GM18499 (cell line): ENCODE measurements at regions not wholly inside any gene's neighbourhood (a gene's known extent, or its start where the extent isn't known, plus 50 kb on each side); places are given as distances from the start of the nearest gene placed in this dataset.
"Not testable (repeated sequence)": the region's sequence is repeated elsewhere in the genome, so short reads cannot be mapped to it uniquely, and the experiment has no call there.

ENCODE experiments used
- ATAC-seq: cut with Tn5 transposase; IDR thresholded peaks from one replicate; pipeline ENCODE4 v1.9.1; 2021; ENCODE audit warnings: moderate number of reproducible peaks; ENCODE audit not compliant: insufficient read depth, unreplicated experiment

DNA sequence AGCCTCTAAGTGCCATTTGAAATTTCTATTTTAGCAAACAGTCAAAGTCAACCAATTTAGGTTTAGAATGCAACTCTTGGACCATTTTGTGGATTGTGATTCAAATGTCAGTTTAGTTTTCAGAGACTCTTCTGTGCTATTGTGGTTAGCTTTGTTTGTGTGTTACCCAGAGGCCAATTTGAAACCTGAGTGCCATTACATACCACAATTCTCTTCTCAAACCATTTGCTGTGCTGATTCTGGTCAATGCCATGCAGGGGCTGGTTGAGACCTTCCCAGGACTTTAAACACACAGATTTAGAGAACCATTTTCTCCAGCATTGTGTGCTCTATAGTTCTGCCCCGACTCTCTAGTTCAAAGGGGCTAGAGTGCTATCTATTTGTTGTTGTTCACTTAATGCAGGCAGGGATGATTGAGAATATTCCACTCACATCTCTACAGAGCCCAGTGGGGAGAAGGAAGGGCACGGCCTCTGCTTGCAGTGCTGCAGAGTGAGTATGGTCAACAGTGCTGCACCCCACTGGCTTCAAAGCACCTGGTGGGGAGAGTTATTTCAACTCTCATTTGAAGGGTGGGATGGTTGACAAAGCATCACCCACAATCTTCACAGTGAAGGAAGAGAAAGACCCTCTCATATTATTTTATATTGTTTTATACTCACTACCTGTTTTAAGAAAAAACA lies 738.2 kb downstream of the COL12A1 start:
- ATAC-seq: no peak

DNA sequence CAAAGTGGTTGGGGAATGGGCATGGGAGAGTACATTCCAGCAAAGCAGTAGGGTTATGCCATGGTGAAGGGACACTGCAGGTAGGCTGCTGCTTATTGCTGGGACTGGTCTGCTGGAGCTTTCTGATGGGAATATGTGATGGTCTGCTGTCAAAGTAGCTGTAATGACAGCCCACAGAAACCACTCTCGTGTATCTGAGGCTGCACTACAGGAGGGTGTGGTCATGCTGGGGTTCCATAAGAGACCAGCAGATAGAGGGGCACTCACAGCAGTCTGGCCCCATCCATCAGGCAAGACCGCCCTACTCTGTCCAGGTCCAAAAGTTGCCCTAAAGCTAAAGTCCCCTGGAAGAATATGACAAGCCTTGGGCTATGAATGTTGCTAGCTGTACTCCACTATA lies 739.3 kb downstream of the COL12A1 start:
- ATAC-seq: no peak

DNA sequence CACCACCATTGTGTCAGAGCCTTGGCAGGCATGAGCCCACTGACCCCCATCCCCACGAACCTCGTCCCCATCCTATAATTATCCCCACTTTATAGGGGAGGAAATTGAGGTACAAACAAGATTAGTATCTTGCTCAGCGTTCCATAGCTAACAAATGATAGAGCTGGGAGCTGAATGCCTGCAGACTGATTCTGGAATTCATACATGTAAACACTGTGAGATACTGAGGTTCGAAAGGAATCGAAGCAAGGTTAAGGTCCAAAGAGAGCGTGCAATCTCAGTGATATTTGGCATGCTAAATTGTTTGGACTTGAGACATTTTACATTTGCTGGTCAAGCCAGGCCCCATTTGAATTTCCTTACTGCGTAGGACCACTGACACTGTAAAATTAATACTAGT lies 746.6 kb downstream of the COL12A1 start:
- ATAC-seq: no peak

DNA sequence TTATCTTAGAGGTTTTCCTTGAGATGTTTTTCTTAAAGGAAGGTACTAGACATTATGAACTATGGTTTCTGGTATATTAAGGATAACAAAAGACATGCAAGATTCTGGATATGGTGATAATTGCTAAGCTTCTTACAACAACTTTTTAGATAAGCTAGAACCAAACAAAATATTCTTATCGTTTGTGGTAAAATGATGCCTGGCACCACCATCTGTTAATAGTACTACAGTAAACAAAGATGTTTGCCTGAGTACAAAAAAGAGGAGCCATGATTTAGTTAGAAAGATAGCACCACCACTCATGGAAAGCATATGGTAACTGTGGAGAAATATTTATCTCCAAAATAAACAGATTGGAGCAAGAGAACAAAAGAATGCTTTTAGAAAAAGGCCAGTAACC lies 747.3 kb downstream of the COL12A1 start:
- no peak for ATAC-seq

DNA sequence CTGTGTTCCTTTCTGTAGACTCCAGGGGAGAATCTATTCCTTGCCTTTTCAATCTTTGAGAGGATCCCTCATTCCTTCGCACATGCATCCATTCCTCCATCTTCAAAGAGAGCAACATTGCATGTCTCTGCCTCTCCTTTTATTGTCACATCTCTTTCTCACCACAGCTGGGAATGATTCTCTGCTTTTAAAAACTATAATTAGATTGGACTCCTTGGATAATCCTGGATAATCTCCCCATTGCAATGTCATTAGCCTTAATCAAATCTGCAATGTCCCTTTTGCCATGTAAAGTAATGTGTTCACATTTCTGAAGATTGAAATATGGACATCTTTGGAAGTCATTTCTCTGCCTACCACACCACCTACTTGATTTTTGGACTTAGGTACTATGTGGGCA lies 750.1 kb downstream of the COL12A1 start:
- ATAC-seq: no peak

DNA sequence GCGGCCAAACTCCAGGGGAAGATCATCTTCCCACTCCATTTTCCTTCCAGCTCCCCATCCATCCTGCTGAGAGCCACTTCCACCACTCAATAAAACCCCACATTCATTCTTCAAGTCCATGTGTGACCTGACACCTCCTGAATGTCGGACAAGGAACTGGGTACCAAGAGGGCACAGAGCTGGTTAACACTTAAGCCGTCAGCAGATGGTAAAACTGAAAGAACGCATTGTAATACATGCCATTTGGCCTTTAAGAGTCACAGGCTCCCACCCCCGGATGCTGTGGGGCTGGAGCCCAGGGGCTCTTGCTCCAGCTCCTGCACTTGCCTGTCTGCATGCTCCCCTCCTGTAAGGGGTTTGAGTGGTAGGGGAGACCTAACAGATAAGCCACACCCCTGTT lies 753.9 kb downstream of the COL12A1 start:
- no peak for ATAC-seq

DNA sequence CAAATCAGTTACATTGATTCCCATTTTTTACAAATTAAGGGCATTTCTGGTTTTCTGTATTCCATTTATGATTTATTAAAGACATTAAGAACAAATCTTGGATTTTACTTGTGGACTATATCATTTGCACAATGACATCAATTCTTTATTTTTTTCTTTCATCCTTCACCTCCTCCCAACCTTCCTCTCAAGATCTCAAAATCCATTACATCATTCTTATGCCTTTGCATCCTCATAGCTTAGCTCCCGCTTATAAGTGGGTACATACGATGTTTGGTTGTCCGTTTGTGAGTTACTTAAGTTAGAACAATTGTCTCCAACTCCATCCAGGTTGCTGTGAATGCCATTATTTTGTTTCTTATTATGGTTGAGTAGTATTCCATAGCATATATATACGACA lies 752.8 kb downstream of the CD109 start:
- no peak for ATAC-seq

DNA sequence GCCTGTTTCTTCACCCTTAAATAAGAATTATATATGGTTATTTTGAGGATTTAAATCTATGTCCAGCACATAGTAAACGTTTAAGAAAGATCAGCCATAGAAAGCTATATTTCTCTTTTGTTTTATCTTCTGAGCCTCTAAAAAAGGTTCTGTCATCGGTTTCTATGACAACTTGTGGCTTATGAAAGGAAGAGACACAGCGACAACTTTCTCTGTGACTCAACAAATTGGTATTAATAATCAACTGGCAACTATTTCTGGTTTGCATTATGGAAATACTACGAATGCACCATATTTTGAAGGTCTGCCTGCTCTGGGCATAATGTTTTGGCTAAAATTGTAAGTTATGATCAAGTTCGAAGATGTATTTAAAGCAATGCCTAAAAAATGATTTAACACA lies 751.0 kb downstream of the CD109 start:
- ATAC-seq: peak; percentile 69

DNA sequence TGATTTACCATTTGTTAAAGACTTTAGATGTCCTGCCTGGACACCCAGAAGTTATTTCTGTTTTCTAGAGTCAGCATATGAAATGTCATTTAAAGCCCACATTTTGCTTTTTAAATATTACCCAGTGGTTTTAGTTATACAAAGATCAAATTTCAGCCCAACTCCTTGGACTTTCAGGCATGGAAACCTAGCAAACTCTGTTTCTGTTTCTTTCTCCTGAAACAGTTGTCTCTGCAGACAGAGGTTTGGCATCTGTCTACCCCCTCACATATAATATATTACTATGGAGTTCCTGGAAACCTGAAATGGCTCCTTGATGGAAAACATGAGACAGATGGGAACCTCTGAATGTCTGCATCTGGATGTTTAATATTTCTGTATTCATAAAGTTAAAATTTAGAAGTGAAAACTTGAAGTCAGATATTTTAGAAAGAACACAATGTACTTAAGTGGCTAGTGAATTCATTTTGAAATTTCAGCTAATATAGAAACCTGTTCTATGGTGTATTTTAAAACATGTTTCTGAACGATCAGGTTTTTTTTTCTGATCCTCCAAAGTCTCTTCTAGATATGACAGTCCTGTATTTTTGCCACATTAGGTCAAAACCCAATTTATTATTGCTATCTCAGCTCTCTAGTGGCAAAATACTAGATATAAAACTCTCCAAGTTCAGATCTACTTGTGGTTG lies 743.3 kb downstream of the CD109 start:
- ATAC-seq: no peak

DNA sequence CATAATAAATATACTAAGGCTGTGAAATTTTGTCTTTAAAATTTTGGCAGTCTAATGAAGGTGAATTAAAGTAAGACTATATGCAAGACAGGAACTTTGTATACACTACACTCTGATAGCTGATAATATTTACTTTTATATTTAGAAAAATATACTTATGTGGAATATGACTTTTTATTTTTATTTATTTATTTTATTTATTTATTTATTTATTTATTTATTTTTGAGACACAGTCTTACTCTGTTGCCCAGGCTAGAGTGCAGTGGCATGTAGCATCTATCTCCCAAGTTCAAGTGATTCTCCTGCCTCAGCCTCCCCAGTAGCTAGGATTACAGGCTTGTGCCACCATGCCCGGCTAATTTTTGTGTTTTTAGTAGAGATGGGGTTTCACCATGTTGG lies 742.4 kb downstream of the CD109 start:
- not testable (repeated sequence) for ATAC-seq

DNA sequence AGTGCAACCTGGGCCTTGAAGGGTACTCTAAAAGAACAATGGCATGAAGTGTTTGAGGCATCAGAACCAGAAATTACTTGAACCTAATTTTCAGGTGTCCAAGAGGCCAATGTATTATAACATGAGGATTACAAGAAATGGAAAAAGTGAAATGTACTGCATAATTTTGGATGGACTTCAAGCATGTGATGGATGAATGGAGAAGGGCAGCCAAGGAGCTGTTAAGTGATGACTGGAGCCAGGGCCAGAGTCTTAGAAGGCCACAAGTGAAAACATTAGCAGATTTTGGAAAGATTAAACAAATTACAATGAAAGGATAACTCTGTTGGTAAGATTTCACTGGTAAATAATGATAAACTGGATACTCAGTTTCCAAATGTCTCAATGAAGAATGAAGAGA lies 738.2 kb downstream of the CD109 start:
- ATAC-seq: no peak

DNA sequence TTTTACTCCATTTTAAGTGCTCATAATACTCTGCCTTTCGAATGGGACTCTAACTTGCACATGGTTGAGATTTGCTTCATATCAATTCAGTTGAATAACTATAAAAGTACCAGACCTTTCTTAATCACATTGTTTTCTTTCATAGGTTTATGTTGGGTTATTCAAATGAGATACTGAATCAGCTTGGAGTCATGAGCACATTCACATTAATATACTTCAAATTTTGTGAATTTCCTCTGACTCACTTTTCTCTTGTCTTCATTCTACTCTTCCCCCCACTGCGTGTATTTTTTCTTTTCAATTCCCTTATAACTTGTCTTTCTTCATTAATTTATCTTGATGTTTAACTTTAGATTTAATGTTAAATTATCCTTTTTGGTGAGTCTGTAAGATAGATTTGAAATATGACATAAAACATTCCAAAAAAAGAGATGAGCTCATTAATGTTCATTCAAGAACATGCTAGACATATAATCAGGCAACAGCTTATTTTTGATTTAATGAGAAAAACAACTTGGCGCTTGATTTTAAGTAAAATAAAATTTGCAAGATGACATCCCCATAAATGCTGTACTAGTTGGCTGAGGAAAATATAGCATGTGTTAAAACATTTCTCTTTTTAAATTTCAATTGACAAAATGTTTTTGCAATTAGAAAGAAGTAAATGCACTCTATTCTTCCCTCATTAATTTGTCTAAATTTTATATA lies 736.0 kb downstream of the CD109 start:
- ATAC-seq: no peak

DNA sequence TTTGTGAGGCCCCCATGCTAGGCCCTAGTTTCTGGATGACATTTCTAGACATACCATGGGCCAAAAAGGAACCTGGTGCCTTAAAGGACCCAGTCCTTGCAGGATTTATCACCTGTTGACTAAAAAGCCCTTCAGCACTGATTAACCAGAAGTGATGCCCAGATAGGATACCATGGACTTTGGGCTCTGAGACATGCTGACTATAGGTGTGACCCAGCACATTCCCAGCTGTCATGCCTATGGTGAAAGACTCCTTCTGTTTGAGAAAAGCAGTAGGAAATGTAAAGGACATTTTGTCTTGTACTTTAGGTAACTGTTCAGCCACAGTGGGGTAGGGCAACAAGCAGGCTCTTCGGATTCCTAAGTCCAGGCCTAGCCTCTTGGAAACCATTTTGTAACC lies 724.2 kb downstream of the CD109 start:
- no peak for ATAC-seq

DNA sequence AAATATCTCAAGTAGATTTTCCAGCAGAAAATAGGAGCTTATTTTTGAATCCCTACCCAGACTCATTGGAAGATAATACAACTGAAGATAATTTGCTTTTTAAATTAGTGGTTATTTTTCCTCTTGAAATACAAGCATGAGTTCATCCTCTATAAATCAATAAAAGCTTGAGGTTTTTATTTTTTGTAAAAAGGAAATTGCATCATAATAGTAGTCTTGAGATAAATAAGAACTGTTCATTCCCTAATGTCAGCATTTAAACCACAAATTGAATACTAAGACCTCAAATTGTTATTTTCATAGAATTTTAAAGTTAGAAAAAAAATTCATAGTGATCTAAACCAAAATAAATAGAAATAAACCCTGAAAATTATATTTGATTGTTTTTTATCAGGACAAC lies 719.1 kb downstream of the CD109 start:
- no peak for ATAC-seq

DNA sequence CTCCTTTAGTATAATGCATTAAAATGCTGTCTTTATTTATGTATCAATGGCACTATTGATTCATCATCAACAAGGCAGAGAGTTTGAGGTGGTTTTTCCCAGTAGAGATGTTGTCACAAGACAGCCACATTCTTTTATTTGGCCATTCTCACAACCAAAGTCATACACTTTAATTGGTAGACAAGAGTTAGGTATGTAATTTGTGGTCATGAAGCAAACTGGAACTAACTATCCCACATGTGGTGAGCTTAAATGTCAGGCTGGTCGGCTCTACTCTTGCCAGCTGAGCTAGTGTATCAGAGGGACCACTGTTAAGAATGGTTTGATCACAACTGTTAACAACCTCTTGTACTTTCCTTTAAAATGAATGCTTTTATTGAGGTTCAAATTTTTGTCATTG lies 714.6 kb downstream of the CD109 start:
- no peak for ATAC-seq

DNA sequence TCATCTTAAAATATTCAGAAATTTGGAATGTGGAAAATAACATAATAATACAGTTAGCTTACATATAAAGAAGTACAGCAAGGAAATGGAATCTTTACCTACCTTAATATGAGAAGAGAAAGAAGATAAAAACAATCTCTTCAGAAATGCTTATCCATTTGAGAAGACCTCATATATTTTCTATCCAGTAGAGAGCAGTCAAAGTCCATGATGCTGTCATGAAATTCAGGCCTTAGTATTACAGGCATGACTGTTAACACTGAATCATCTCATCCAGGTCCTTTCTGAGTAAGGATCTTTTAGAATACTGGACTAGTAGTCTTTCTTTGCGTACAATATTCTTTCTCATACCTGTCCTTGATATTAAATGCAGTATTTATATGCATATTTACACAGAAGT lies 713.4 kb downstream of the CD109 start:
- peak; percentile 70 for ATAC-seq

DNA sequence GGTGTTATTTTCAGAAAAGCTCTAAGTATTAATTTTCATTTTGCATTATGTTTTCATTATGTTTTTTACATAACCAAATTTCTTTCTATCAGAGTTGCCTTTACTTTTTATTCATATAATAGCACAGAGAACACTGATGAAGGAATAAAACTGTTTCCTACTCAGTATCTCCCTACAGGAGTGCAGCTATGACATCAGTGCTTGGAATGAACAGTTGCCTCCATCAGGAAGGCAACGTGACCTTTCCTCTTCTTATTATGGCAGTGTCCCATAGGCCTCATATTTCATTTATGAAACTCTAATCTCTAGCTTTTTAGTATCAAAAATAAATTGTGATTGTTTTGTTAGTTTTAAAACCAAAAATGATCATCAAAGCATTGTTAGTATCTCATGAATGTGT lies 712.8 kb downstream of the CD109 start:
- no peak for ATAC-seq

DNA sequence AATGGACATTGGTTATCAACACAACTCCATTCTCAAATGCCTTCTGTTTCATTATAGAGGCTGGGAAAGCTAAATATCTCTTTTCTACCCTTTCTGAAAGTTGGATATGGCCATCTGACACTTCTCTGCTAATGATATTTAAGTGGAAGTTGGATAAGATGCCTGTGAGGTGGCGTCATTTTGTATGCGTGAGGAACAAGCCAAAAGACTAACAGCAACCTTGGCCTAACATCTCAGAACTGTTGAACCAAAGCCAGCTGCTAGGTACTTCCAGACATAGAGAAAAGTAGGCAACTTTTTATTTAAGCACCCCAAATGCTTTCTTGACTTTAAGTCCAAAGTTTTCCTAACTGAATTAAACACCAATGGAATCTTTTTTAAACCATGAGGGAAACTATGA lies 708.4 kb downstream of the CD109 start:
- no peak for ATAC-seq

DNA sequence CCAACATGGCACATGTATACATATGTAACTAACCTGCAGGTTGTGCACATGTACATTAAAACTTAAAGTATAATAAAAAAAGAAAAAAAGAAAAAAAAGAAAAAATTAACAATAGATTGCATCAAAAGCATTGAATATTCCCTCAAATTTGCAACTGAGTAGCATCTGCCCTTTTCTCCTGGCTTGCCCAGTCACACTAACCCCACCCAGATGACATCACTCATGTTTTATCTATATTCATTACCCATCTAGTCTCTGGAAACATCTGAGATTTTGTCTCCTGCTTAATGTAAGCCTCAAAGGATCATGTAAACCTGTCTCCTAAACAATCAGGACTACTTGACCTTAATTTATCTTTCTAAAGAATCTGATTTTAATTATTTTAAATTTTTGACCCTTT lies 706.8 kb downstream of the CD109 start:
- no peak for ATAC-seq

DNA sequence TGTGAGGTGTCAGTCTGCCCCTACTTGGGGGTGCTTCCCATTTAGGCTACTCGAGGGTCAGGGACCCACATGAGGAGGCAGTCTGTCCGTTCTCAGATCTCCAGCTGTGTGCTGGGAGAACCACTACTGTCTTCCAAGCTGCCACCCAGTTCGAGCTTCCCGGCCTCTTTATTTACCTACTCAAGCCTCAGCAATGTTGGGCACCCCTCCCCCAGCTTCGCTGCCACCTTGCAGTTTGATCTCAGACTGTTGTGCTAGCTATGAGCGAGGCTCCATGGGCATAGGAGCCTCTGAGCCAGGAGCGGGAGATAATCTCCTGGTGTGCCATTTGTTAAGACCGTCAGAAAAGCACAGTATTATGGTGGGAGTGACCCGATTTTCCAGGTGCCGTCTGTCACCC lies 682.4 kb downstream of the CD109 start:
- ATAC-seq: not testable (repeated sequence)

DNA sequence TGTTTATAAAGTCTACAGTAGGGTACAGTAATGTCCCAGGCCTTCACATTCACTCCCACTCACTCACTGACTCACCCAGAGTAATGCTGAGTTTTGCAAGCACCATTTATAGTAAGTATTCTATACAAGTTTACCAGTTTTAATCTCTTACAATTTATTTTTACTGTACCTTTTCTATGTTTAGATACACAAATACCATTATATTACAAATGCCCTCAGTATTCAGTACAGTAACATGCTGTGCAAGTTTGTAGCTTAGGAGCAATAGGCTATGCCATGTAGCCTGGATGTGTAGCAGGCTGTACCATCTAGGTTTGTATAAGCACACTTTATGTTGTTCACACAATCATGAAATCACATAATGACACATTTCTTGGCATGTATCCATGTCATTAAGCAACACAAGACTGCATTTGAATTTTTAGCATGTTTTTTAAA lies 673.6 kb downstream of the CD109 start:
- ATAC-seq: no peak

DNA sequence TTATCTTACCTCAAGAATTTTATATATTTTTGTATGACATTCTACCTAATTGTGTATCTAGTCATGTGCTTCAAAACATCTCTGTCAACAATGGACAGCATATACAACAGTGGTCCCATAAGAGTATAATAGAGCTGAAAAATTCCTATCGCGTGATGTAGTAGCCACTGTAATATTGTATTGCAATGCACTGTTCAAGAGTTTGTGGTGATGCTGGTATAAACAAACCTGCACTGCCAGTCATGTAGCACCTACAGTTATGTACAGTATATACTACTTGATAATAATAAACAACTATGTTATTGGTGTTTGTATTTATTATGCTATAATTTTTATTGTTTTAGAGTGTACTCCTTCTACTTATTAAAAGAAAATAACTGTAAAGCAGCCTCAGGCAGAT lies 672.7 kb downstream of the CD109 start:
- ATAC-seq: no peak
